ENCODE measurements at regions not wholly inside any gene's neighbourhood (a gene's known extent, or its start where the extent isn't known, plus 50 kb on each side); places are given as distances from the start of the nearest gene placed in this dataset.

- no peak for DNase-seq
- H3K4me1 ChIP-seq: no peaks in the 10 kb centered on the region
- intact Hi-C loops (cut with DNase I; ENCODE audit: low total_unique reads): no loop called here
These were observed 149.6 kb downstream of the IRS2 start for GRCh38 chr13:109636736-109637135.

GRCh38 chr13:109631069-109631468 is 155.3 kb downstream of the IRS2 start:
- no peak for DNase-seq
- H3K9me3 ChIP-seq: no peaks in the 10 kb centered on the region
- intact Hi-C loops (cut with DNase I; ENCODE audit: low total_unique reads): no loop called here
- H3K4me3 ChIP-seq: no peak overlapping the region
- no peaks in the 10 kb centered on the region for H3K36me3 ChIP-seq
- no peak overlapping the region for H3K27ac ChIP-seq
- H3K4me1 ChIP-seq: no peaks in the 10 kb centered on the region
- H3K27me3 ChIP-seq: no peaks in the 10 kb centered on the region
- no peak for TF ChIP-seq CTCF (IDR thresholded peaks at IDR 0.05)
- TF ChIP-seq POLR2A (IDR thresholded peaks at IDR 0.05): no peak

More at GRCh38 chr13:109636736-109637135, 149.6 kb downstream of the IRS2 start:
- H3K36me3 ChIP-seq: no peaks in the 10 kb centered on the region
- H3K9me3 ChIP-seq: no peaks in the 10 kb centered on the region
- TF ChIP-seq CTCF (IDR thresholded peaks at IDR 0.05) (no peak), POLR2A (IDR thresholded peaks at IDR 0.05) (no peak)
- no peak overlapping the region for H3K27ac ChIP-seq
- H3K27me3 ChIP-seq: no peaks in the 10 kb centered on the region
- H3K4me3 ChIP-seq: no peak overlapping the region

GRCh38 chr13:109630271-109630670 is 156.1 kb downstream of the IRS2 start:
- no peak overlapping the region for H3K4me3 ChIP-seq
- H3K27ac ChIP-seq: no peak overlapping the region
- TF ChIP-seq POLR2A (IDR thresholded peaks at IDR 0.05): no peak
- TF ChIP-seq CTCF (IDR thresholded peaks at IDR 0.05): no peak
- intact Hi-C loops (cut with DNase I; ENCODE audit: low total_unique reads): no loop called here
- no peaks in the 10 kb centered on the region for H3K36me3 ChIP-seq
- no peaks in the 10 kb centered on the region for H3K27me3 ChIP-seq
- no peaks in the 10 kb centered on the region for H3K4me1 ChIP-seq
- DNase-seq: no peak
- H3K9me3 ChIP-seq: no peaks in the 10 kb centered on the region

- H3K4me3 ChIP-seq: no peak overlapping the region
- no peak for DNase-seq
- no peaks in the 10 kb centered on the region for H3K27me3 ChIP-seq
- H3K9me3 ChIP-seq: no peaks in the 10 kb centered on the region
- no peaks in the 10 kb centered on the region for H3K4me1 ChIP-seq
- intact Hi-C loops (cut with DNase I; ENCODE audit: low total_unique reads): no loop called here
- TF ChIP-seq CTCF (IDR thresholded peaks at IDR 0.05) (no peak), POLR2A (IDR thresholded peaks at IDR 0.05) (no peak)
- no peaks in the 10 kb centered on the region for H3K36me3 ChIP-seq
- no peak overlapping the region for H3K27ac ChIP-seq
These were observed 156.6 kb downstream of the IRS2 start for GRCh38 chr13:109629737-109630136.

- intact Hi-C loops (cut with DNase I; ENCODE audit: low total_unique reads): no loop called here
- no peak overlapping the region for H3K4me3 ChIP-seq
- H3K27me3 ChIP-seq: no peaks in the 10 kb centered on the region
- no peaks in the 10 kb centered on the region for H3K4me1 ChIP-seq
- no peak overlapping the region for H3K27ac ChIP-seq
- H3K36me3 ChIP-seq: no peaks in the 10 kb centered on the region
- DNase-seq: no peak
- TF ChIP-seq CTCF (IDR thresholded peaks at IDR 0.05): no peak
- no peak for TF ChIP-seq POLR2A (IDR thresholded peaks at IDR 0.05)
- H3K9me3 ChIP-seq: no peaks in the 10 kb centered on the region
These were observed 158.1 kb downstream of the IRS2 start for GRCh38 chr13:109628251-109628699.
